NOMO-1 (cell line): ENCODE measurements at regions not wholly inside any gene's neighbourhood (a gene's known extent, or its start where the extent isn't known, plus 50 kb on each side); places are given as distances from the start of the nearest gene placed in this dataset.
"Not testable (repeated sequence)": the region's sequence is repeated elsewhere in the genome, so short reads cannot be mapped to it uniquely, and the experiment has no call there.

Source experiments
- DNase-seq, 2 experiments: peaks; one replicate each; lab custom pipeline; 2025; ENCODE audit not compliant: unreplicated experiment in 2 of 2; lab: John Stamatoyannopoulos, UW

- DNase-seq: no peak
Measured at GRCh38 chr3:124648551-124648950, 81.7 kb upstream of the UMPS start.

DNA sequence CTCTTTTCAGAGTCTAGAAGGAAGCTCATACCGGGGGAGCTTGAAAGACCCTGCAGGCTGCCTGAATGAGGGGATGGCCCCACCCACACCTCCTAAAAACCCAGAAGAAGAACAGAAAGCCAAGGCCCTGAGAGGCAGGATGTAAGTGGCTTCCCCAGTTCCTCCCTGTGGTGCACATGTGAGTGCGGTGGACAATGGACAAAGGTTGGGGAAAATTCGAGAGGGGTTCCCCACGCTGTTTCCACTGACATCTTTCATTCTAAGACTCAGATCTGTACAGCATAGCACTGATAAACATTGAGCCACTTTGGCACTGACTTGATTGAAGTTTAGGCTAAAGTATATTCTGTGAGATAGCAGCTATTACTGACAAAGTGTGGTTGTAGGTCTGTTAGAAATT lies 79.5 kb upstream of the UMPS start:
- no peak for DNase-seq

DNA sequence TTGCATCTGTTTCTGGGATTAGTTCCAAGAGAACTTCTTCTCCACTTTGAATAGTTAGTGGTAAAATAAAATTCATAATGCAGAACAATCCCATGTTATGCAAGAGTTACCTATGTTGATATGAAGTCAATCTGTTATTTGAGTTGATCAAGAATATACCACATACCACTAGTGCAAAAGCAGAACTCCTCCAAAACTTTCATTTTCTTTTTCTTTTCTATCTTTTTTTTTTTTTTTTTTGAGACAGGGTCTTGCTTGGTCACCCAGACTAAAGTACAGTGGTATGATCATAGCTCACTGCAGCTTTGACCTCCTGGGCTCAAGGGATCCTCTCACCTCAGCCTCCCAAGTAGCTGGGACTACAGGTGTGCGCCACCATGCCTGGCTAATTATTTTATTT lies 78.8 kb upstream of the UMPS start:
- DNase-seq: not testable (repeated sequence)

- no peak for DNase-seq
Measured at GRCh38 chr3:124652009-124652408, 78.2 kb upstream of the UMPS start.

DNA sequence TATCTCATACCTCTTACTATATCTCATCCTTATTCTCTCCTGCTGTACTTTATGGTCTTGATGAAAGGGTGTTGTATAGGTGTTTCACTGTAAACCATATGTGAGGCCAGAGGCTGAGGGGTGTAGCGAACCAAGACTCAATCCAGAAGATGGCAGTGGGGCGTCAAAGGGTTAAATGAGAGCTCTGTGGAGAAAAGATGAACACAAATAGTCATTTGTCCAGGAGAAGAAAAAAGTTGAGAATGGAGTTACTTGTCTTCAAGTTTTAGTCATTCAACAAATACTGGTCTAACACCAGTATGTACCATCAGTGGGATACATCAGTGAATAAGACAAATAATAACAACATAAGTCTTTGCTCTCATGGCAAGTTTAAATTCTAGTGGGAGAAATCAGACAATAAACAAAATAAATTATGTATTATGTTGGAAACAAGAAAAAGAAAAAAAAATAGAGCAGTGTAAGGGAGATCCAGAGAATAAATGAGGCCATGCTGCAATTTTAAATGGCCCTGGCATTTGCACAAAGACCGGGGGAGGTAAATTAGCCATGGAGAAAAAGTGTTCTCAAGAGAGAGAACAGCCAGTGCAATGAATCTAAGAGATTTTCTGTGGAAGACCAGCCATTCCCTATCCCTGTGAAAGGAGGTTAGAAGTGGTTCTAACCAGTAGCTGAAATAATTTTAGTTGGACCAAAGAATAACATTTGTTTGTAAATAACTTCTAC lies 77.0 kb upstream of the UMPS start:
- DNase-seq: no peak

DNA sequence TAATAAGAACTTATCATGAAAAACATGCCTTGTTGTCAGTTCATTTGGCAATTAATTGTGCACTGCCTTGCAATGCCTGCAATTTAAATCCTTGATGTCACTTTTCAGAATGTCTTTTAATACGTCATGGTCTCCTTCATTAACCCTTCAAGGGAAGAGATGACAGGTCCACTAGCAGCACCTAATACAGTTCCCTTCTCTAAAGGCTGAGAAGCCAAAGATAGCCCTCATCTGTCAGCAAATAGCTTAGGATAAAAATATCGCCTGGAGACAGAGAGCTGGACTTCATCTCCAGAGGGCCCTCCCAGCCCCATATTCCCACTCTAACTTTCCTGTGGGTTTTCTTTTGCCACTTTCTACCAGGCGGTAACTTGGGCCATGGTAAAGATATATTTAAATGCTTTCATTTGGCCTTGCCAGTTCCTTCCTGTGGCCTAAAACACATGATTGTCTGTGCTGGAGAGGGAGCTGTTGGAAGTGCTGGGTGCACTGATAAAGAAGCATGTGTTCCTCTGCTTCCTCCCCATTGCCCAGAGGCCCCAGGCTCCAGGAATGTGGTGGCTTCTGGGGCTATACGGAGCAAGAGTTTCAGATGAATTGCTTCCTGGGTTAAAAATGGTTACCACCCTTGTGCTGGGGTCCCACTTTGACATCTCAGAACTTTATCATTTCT lies 76.3 kb upstream of the UMPS start:
- DNase-seq: no peak

GRCh38 chr3:124654470-124654845 lies 75.8 kb upstream of the UMPS start:
- DNase-seq: no peak

GRCh38 chr3:124656531-124656930 lies 73.7 kb upstream of the UMPS start:
- DNase-seq: no peak

- DNase-seq: no peak
Measured at GRCh38 chr3:124657138-124657537, 73.1 kb upstream of the UMPS start.

- DNase-seq: no peak
Measured at GRCh38 chr3:124658270-124658669, 72.0 kb upstream of the UMPS start.

DNA sequence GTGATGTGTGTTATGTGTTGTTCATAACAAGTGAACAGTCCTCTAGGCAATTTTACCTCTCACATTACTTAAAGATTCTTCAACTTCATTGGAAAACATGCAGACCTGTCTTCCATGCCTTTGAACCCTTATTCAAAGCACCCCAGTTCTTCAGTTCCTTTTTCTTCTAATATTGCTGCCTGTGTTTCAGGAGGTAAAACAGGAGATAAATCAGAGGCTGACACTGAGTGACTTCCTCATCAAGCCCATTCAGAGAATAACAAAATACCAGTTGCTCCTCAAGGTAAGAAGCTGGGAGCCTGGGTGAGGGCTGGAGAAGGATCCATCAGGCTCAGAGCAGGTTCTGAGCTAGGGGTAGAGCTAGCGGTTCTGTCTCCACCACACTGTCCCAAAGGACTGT lies 71.1 kb upstream of the UMPS start:
- no peak for DNase-seq

- no peak for DNase-seq
Measured at GRCh38 chr3:124660599-124660998, 69.7 kb upstream of the UMPS start.

GRCh38 chr3:124663690-124664089 lies 66.6 kb upstream of the UMPS start:
- no peak for DNase-seq

DNA sequence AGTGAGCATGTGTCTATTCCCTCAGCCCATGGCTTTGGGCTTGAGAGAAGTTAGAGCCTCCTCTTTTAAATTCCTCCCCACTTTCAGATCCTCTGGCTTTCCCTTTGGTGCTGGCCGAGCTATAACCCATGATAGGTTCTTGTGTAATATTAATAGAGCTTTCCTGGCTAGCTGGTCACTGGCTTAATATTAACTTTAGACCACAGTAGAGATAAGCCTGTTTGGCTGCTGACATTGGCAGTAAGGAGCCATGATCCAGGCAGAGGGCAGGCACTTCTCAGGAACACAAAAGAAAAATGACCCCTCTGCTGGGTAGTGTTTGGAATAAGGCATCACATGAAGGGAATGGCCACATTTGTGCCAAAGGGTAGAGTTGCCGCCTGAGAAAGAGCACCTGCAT lies 65.4 kb upstream of the UMPS start:
- no peak for DNase-seq

DNA sequence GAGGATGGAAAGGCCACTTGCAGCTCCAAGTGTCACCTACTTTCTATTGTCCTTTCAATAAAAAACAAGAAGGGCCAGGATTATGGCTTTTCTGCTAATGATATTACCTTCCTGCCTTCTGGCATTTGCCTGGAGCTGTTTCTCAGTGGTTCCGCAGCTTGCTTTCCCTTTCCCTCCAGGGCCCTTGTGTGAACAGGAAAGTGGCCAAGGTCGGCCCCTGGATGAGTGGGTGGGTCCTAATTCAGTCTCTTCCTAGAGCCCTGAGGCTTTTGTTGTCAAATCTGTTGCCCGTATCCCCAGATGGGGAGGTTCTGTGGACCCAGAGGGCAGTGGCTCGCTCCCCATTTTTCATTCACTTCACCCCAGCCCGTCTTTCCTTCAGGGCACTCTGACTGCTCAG lies 64.2 kb upstream of the UMPS start:
- no peak for DNase-seq

DNA sequence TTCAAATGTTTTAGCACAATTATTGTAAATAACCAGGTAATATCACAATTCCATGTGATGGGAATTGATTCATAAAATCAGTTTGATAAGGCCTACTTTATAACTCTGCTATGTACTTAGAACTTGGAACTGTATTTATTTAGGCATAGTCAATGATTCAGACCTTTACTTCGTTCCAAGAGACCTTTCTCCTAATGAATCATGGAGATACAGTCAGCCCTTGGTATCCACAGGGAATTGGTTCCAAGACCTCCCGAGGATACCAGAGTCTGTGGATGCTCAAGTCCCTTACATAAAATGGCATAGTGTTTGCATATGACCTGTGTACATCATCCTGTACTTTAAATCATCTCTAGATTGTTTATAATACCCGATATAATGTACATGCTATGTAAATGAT lies 60.8 kb upstream of the UMPS start:
- DNase-seq: no peak

- no peak for DNase-seq
Measured at GRCh38 chr3:124671106-124671505, 59.1 kb upstream of the UMPS start.

GRCh38 chr3:124674336-124674735 lies 55.9 kb upstream of the UMPS start:
- no peak for DNase-seq

- no peak for DNase-seq
Measured at GRCh38 chr3:124676236-124676635, 54.0 kb upstream of the UMPS start.

DNA sequence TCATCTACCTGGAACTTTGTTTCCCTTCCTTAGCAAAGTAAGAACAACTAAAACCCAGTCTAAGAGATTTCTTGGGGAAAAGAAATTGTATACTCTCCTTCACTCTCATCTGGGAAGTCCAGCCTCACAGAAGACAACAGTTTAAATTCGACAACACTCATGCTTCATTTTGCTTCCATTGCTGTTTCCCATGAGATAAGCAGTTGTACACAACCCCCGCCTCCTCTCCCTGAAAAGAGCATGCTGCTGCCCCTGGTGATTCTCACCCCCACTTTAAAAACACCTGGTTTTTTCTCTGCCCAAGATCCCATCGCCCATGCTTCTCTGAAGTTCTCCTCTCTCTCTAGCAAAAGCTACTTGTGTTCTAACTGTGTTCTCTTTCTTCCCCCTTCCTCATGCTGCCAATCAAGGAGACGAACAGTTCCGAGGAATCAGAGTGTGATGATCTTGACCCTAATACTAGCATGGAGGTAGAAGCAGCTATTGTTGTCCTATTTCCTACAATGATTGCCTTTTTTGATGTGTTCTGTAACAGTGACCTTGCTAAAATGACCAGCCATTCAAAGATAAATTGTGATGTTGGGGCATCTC lies 51.1 kb upstream of the UMPS start:
- no peak for DNase-seq
